ENCODE measurements at regions not wholly inside any gene's neighbourhood (a gene's known extent, or its start where the extent isn't known, plus 50 kb on each side); places are given as distances from the start of the nearest gene placed in this dataset.
"Not testable (repeated sequence)": the region's sequence is repeated elsewhere in the genome, so short reads cannot be mapped to it uniquely, and the experiment has no call there.

- DNase-seq (ENCODE audit: extremely low read depth in 1 of 2, low read depth in 1 of 2) = no peak
Measured at GRCh38 chr4:128690011-128690410, 119.5 kb upstream of the JADE1 start.

GRCh38 chr4:128688846-128689437 is 120.6 kb upstream of the JADE1 start:
- no peak for DNase-seq (ENCODE audit: extremely low read depth in 1 of 2, low read depth in 1 of 2)

DNA sequence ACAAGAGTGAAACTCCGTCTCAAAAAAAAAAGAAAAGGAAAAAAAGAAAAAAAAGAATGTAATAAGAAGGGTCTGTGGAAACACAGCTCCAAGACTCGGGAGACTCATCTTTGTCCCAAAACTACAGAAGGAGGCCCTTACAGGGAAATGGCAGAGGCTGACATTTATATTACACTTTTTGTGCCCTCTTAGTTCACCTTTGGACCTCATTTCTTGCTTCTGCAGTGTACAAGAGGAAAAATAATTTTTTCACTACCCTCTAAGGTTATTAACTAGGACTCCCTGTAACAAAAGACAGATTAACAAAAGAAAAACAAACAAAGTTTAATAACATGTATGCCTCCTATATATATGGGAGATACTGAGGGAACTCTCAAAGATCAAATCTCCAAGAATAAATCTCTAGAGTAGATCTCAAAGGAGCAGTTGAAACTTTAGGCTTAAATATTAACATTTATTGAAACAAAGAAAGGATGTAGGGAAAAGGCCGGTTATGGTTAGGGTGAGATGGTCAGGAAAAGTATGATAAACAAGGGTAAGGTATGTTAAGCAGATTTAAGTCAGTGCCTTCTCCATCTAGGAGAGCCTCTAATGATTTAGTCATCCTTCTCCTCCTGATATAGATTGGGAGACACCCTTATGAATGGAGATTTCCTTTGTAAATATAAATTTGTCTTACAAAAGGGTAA is 121.3 kb upstream of the JADE1 start:
- no peak for DNase-seq (ENCODE audit: extremely low read depth in 1 of 2, low read depth in 1 of 2)

- DNase-seq (ENCODE audit: extremely low read depth in 1 of 2, low read depth in 1 of 2) = no peak
Measured at GRCh38 chr4:128686810-128687209, 122.7 kb upstream of the JADE1 start.

DNA sequence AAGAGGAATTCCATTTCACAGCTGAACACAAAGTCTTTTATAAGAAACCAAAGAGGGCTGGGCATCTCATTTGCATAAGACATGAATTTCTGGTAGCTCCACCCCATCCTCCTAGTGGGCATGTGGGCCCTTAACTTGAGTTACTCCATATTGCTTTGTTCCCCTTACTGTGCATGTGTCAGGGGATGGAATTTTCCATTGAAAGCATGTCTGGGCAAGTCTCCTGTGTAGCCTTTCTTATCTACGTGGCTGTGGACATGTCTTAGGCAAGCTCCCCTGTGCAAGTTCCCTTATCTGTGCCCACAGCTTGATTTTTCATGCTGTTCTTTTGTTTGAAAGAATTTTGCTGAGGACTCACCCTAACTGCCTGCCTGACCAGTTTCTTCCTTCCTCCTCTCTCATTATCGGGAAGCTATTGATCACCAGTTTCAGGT is 123.5 kb upstream of the JADE1 start:
- no peak for DNase-seq (ENCODE audit: extremely low read depth in 1 of 2, low read depth in 1 of 2)

GRCh38 chr4:128684016-128684415 is 125.5 kb upstream of the JADE1 start:
- DNase-seq (ENCODE audit: extremely low read depth in 1 of 2, low read depth in 1 of 2) = no peak

DNA sequence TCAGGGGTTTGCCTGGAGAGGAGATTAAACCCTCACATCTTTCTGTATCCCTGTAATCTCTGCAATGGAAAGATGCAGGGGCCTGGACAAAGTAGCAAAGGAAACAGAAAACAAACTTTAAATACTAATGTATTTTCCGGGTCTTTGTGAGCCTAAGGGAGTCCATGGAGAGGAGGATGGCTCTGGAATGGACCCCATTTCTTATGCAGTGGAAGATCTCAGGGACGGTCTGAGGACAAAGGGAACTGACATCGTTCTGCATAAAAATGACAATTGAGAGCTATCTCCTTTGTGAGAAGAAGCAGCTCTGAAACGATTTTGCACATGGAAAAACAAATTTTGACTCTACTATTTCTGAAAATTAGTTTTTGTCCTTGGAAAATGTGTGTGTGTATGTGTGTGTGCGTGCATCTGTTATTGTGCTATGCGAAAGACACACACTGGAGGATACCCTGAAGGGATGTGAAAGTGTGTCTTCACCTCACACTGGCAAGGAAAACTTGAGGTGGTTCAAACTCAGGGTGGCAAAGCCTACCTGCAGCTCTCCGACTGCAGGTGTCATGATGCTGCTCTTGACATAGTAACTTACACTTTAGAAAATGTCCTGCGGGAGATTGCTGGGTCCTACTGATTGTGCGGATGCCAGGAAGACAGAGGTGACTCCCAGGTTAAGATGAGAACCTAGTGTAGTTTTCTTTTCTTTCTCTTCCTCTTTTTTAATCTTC is 126.4 kb upstream of the JADE1 start:
- no peak for DNase-seq (ENCODE audit: extremely low read depth in 1 of 2, low read depth in 1 of 2)

DNA sequence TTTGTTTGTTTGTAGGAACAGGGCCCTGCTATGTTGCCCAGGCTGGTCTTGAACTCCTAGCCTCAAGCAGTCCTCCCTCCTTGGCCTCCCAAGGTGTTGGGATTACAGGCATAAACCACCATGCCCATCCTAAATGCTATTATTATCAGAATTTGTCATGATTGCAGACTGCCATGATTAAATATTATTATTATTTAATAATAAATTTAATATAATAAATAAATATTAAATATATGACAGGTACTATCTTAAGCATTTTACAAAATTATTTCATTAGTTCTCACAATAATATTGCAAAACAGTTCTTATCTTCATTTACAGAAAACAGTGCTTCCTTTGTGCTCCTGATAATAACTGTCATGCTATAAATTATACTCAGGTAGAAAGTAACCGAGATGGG is 133.4 kb upstream of the JADE1 start:
- DNase-seq (ENCODE audit: extremely low read depth in 1 of 2, low read depth in 1 of 2) = no peak

DNA sequence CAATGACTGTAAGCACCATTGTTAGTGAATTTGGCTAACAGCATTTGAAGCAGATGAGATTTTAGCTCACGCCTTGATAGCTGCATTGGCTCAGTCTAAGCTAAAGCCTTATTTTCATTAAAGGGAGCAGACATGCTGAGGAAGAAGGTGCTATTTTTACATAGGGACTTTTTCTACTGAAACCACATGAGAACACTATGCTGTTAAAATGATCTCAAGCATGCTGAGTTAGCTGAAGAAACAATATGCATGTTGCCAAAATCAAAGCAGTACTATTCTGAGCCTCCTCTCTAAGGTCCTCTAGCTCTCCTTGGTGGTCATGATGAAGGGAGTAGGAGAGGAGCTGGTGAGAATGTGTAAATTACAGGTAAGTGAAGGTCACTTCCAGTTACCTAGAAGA is 134.4 kb upstream of the JADE1 start:
- DNase-seq (ENCODE audit: extremely low read depth in 1 of 2, low read depth in 1 of 2) = no peak

- not testable (repeated sequence) for DNase-seq (ENCODE audit: extremely low read depth in 1 of 2, low read depth in 1 of 2)
Measured at GRCh38 chr4:128673159-128673558, 136.3 kb upstream of the JADE1 start.

DNA sequence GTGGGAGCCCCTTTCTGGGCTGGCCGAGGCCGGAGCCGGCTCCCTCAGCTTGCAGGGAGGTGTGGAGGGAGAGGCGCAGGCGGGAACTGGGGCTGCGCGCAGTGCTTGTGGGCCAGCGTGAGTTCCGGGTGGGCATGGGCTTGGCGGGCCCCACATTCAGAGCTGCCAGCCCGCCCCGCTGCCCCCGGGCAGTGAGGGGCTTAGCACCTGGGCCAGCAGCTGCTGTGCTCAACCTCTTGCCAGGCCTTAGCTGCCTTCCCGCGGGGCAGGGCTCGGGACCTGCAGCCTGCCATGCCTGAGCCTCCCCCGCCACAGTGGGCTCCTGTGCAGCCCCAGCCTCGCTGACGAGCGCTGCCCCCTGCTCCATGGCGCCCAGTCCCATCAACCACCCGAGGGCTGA is 136.9 kb upstream of the JADE1 start:
- not testable (repeated sequence) for DNase-seq (ENCODE audit: extremely low read depth in 1 of 2, low read depth in 1 of 2)

GRCh38 chr4:128670513-128670912 is 139.0 kb upstream of the JADE1 start:
- DNase-seq (ENCODE audit: extremely low read depth in 1 of 2, low read depth in 1 of 2) = no peak

DNA sequence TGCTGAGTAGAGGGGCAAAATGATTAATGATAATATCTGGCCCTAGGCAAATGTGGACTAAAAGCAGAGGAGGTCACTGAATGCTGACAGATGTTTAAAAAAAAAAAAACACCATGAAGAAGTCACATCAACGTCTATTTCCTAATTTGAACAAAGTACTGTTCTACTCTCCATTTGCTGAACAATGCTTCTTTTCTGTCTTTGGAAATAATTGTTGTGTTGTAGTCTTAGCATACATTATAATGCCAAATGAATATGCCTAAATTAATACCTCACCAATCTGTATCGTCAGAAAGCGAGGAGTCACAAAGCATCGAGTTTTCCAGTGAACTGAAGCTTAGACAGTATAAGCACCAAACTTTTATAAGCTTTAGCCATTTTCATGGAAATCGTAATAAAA is 140.9 kb upstream of the JADE1 start:
- no peak for DNase-seq (ENCODE audit: extremely low read depth in 1 of 2, low read depth in 1 of 2)

- DNase-seq (ENCODE audit: extremely low read depth in 1 of 2, low read depth in 1 of 2) = no peak
Measured at GRCh38 chr4:128665514-128665913, 144.0 kb upstream of the JADE1 start.

- no peak for DNase-seq (ENCODE audit: extremely low read depth in 1 of 2, low read depth in 1 of 2)
Measured at GRCh38 chr4:128663325-128663724, 146.2 kb upstream of the JADE1 start.

DNA sequence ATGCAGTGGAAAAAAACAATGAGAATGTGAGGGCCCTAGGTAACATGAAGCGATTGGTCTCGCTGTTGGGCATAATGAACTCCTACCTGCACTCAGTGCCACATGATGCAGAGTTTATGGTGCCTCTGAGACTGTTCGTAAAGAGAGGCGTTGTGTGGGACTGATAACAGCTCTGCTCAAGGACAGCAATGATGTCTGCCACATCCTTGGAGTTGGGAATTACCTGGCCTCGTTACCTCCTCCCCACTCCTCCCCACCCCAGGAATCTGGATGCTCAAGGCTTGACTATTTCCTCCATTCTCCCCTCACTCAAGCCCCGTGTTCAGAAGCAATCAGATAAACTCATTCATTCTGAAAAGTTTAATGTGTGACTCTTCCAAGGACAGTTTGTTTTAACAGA is 148.0 kb upstream of the JADE1 start:
- no peak for DNase-seq (ENCODE audit: extremely low read depth in 1 of 2, low read depth in 1 of 2)

DNA sequence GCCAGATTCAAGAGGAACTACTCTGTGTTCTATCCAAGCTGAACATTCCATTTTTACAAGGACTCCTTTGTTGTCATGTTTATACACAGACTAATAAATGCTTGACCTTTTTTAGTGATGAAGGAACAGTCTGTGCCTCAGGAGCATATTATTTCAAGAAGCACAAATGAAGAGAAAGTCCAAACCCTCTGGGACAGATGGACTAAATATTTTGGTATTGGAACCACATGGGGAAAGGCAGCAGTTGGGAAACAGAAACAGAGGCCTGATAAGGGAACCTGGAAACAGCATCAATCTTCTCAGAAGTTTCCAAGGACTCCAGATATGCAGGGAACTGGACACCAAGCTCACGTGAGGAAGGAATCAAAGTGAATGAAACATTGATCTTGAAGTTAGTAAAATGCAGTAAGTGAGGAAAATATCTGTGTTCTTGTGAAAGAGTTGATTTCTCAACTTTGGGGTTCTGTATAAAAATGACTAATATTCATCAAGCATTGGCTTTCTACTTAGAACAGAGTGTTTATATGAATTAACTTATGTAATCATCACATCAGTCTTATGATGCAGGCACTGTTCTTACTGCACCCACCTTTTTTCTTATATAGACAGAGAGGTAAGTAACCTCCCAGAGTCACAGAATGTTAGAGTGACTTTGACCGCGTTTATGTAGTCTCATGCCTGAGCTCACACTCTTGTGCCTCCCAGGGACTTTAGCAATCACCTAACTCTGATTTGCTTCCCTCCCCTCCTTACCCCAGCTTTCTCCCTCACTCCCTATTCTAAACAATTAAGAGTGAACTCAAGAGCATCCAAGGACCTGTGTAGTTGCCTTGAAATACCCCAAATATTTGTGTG is 148.9 kb upstream of the JADE1 start:
- DNase-seq (ENCODE audit: extremely low read depth in 1 of 2, low read depth in 1 of 2) = no peak

DNA sequence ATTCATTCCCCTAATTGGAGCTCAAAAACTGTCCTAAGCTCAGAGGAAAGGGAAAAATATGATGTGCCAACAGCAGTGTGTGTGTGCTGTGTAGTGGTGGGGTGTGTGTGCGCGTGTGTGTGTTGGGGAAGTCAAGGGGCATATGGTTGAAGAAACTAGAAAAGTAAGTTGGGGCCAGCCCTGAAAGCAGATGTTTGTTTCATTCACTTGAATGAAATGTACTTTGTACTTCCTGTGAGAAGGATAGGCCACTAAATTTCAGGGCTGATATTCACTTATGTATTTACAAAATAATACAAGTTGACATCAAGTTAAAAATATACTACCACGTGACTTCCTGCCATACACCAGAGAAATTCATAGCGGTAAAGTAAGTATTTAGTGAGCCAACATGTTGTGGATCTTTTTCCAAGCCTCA is 151.3 kb upstream of the JADE1 start:
- DNase-seq (ENCODE audit: extremely low read depth in 1 of 2, low read depth in 1 of 2) = no peak

DNA sequence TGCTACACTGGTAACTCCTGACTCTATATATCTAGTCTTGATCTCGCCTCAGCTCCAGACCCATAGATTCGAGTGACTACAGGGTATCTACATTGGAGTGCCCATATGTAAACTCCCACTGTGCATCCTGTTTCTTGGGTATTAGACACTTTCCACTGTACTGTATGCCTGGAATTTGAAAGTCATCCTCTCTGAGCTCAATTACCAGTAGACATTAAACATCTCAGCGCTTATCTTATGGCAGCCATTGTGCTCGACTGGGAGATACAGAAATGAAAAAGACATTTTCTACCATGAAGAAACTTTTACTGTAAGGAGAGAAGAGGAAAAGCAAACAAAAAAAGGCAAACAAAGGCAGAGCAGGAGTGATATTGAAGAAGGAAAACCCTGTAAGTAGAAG is 151.9 kb upstream of the JADE1 start:
- DNase-seq (ENCODE audit: extremely low read depth in 1 of 2, low read depth in 1 of 2) = no peak

DNA sequence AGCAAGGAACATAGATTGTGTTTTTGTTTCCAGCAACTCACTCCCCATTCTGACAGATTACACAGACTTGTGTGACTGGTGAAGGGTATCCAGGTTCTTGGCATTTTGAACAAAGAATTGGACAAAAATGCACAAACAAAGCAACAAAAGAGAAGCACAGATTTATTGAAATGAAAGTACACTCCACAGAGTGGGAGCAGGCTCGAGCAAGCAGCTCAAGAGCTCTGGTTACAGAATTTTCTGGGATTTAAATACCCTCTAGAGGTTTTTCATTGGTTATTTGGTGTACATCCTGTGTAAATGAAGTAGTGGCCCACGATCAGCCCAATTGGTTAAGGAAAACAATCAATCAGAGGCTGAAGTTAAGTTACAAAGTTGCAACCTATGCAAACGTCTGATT is 155.0 kb upstream of the JADE1 start:
- no peak for DNase-seq (ENCODE audit: extremely low read depth in 1 of 2, low read depth in 1 of 2)

Data from stimulated activated CD8-positive, alpha-beta memory T cell treated with anti-CD3 and anti-CD28 coated beads, Interleukin-7, amount 100 ng/mL, for 48 hours (primary cell).